Mucosa of gallbladder (tissue), 1 donor: ENCODE measurements at regions not wholly inside any gene's neighbourhood (a gene's known extent, or its start where the extent isn't known, plus 50 kb on each side); places are given as distances from the start of the nearest gene placed in this dataset.

Source experiments
- DNase-seq: peaks from one replicate; pipeline ENCODE4 v3.0.0-alpha.2; 2020; ENCODE audit warnings: low spot score
- donor health status: DM: no; HTN: no; CAD: no.

GRCh38 chr20:58111310-58112016 is 117.0 kb downstream of the ANKRD60 start:
- DNase-seq: no peak

- DNase-seq: no peak
Observed at GRCh38 chr20:58109918-58110635, 118.4 kb downstream of the ANKRD60 start.

DNA sequence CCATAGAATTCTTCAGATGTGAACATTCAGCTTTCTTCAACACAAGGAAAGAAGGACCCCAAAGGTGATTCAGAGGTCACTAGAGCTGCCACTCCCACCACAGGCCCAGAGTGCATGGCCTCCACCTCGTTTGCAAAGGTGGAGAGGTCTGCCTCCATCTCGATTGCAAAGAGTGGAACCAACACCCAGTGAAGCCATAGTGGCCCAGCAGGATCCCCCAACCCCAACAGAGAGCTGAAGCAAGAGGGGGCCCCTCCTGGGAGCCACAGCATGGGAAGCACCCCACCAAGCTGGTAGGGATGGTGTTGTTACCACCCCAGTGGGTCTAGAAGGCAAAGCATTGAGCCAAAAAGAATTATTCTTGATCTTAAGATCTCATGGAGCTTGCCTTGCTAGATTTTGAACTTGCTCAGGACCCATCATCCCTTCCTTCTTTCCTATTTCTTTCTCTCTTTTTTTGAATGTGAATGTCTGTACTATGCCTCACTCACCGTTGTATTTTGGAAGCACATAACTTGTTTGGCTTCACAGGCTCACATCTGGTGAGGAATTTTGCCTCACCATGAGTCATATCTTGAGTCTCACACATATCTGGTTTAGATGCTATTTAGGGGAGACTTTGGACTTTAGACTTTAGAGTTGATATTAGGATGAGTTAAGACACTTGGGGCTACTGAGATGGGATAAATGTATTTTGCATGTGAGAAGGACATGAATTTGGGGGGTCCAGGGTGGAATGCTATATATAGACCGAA is 119.2 kb downstream of the ANKRD60 start:
- no peak for DNase-seq

- no peak for DNase-seq
Observed at GRCh38 chr20:58107533-58107932, 120.9 kb downstream of the ANKRD60 start.

- no peak for DNase-seq
Observed at GRCh38 chr20:58106143-58106750, 122.2 kb downstream of the ANKRD60 start.

- no peak for DNase-seq
Observed at GRCh38 chr20:58103961-58104360, 124.5 kb downstream of the ANKRD60 start.

DNA sequence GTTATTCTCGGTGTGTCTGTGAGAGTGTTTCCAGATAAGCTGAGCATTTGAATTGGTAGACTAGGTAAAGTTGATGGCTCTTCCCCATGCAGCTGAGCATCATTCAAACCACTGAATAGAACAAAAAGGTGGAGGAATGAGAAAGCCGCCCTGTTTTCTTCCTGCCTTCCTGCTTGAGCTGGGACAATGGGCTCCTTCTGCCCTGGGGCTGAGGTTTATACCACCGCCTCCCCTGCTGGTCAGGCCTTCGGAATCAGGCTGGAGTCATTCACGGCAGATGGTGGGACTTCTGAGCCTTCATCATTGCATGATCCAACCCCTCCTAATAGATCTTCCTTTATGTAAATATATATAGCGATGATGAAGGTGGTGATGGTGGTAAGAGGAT is 124.9 kb downstream of the ANKRD60 start:
- DNase-seq: no peak

- no peak for DNase-seq
Observed at GRCh38 chr20:58102744-58103516, 125.5 kb downstream of the ANKRD60 start.

DNA sequence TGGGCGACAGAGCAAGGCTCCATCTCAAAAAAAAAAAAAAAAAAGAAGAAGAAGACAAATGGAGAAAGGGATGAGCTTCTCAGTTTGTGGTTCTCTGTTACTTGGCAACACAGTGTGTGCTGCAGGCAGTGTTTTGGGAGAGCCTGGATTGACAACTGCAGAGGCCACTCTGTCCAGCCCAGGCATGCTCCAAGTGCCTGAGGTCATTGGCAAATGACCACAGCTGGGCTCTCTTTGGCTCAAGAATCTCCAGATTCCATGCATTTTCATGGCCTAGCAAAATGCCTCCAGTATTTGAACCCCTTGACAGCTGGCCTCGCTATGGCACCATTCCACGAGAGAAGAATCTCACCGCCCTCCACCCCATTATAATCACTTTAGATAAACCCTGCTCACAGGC is 126.2 kb downstream of the ANKRD60 start:
- DNase-seq: no peak

DNA sequence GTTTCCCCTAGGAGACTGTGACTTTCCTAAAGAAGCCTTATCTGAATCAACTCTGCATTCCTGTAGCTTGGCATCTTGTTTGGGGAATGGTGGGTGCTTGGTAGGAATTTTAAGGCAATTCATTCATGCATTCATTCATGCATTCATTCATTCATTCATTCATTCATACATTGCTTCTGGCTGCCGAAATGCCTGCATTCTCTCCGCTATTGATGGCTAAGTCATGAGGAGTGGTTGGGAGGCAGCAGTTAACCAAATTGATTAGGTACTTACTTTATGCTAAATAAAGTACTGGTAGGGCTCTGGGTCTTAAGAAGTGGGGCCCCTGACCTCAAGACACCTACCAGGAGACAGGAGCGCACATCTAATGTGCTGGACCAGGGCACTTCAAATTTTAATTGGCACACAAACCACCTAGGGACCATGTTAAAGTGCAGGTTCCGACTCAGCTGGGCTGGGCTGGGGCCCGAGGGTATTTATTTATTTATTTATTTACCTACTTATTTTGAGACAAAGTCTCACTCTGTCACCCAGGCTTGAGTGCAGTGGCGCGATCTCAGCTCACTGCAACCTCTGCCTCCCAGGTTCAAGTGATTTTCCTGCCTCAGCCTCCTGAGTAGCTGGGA is 127.6 kb downstream of the ANKRD60 start:
- DNase-seq: no peak

GRCh38 chr20:58099956-58100730 is 128.3 kb downstream of the ANKRD60 start:
- DNase-seq: no peak

GRCh38 chr20:58099291-58099935 is 129.0 kb downstream of the ANKRD60 start:
- DNase-seq: no peak

DNA sequence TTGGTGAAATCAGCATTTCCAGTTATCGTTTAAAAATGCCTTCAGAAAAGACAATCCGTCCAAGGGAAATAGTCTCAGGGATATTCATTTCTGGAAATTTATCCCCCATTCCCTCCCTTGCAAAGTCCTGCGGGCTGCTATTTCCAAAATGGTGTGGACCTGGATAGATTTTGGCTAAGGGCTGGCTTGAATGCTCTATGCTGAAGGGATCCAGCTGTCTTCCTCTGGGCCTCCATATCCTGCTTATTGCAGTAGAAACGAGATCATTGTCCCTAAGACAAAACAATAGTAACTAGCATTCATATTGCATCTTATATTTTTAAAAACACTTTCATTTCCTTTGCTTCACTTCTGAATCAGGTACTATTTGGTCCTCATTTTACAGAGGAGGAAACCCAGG is 129.9 kb downstream of the ANKRD60 start:
- DNase-seq: no peak

DNA sequence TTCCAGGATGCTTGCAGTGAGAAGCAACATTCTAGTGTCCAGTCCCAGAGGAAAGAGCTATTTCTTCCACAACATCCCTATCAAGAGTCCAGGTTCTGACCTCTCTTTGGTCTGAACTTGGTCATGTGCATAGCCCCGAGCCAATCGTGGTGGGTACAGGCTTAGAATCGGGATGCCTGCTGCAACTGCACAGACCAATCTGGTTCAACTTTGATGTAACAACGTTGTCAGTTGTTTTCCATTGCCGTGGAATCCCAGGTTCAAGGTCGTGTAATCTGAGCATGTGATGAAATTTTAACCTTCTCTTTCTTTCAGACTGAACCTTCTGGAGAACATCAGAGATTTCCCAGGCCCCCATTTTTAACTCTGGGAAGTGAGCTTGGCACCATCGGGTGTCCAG is 130.5 kb downstream of the ANKRD60 start:
- DNase-seq: no peak

DNA sequence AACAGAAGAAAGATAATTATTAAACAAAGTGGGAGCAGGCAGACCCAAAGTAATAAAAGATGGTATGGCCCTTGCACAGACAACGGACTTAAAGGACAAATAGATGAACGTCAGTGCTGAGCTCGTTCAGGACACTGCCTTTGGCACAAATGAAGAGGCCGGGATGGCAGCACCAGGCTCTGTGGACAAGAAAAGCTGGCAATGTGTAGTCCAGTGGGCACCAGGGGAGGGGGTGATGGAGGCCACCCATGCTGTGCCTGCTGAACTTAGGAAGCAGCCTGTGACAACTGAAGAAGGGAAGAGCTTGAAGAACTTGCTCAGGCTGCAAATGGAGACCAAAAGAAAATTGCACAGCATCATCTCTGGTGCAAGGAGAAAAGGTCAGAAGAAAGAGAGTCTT is 131.0 kb downstream of the ANKRD60 start:
- no peak for DNase-seq

DNA sequence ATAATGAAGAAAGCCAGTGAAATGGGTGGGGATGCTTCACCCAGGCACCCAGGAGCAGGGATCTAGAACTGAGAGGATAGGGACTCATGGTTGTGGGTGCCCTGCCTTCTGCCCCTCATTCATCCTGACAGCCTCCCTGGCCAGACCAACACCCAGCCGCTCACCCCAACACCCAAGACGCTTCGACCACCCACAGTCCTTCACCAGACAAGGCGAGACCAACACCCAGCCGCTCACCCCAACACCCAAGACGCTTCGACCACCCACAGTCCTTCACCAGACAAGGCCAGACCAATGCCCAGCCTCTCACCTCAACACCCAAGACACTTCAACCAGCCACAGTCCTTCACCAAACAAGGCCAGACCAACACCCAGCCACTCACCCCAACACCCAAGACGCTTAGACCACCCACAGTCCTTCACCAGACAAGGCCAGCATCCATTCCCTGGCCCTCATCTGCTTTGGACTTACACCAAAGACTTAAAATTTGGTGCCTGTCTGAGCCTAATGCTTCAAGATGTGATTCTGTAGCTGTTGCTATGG is 131.5 kb downstream of the ANKRD60 start:
- no peak for DNase-seq

DNA sequence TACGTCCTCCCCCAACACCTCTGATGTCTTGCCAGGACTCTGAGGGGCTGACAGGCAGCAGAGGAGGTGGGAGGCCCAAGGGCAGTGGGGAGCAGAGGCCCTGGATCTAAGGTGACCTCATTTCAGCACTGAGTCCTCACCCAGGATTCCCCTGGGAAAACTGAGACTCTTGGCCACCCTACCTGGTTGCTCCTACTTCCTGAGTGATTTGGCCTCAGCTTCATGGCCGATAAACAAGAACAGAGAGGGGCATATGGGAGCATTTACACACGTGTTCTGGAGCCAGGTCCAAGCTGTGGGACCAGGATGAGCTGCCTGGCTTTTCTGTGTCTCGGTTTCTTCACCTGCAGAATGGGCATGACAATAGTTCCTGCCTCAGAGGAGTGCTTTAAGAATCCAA is 133.8 kb downstream of the ANKRD60 start:
- no peak for DNase-seq

DNA sequence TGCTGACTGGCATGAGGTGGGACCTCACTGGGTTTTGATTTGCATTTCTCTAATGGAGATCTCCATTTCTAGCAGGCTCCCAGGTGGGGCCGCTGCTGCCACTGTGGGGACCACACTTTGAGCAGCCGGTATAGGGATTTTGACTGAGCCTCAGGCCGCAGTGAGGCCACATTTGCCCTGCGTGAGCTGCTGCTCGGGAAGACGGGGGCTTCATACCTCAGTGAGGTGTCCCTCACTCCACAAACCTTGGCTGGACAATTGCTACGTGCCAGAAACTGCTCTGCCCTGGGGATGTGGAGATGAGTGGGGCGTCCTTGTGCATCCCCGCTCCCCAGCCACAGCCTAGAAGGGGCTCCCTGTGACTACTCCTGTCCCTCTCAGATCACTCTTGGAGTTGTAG is 134.3 kb downstream of the ANKRD60 start:
- DNase-seq: no peak

DNA sequence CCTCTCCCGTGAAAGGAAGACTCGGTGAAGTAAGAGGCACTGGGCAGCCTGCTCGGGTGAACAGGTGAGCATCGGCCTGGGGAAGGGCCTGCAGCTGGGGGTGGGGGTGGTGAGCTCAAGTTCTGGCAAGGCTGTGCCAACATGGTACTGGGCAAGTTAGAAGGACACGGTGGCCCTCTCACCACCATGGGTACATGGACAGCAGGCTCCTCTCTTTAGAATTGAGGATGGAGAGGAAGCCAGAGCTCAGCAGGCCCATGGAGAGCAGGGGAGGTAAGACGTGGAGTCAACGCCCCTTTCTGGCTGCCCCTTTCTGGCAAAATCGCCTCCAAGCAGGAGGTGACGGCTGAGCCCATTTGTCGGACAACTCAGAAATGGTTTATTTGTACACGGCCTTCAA is 135.6 kb downstream of the ANKRD60 start:
- DNase-seq: no peak

- no peak for DNase-seq
Observed at GRCh38 chr20:58092353-58092752, 136.1 kb downstream of the ANKRD60 start.
